ENCODE measurements at regions not wholly inside any gene's neighbourhood (a gene's known extent, or its start where the extent isn't known, plus 50 kb on each side); places are given as distances from the start of the nearest gene placed in this dataset.
A peak's percentile ranks its signal among the peaks of the same experiment; 100 is the strongest.

- no peak for DNase-seq
Measured at GRCh38 chr4:159041054-159042034, 61.5 kb upstream of the RAPGEF2 start.

GRCh38 chr4:159042097-159042605 is 60.7 kb upstream of the RAPGEF2 start:
- DNase-seq, result no peak

- DNase-seq, result no peak
Measured at GRCh38 chr4:159042868-159043267, 60.0 kb upstream of the RAPGEF2 start.

GRCh38 chr4:159043861-159044260 is 59.0 kb upstream of the RAPGEF2 start:
- no peak for DNase-seq

- DNase-seq, result no peak
Measured at GRCh38 chr4:159045321-159045720, 57.6 kb upstream of the RAPGEF2 start.

GRCh38 chr4:159046683-159047082 is 56.2 kb upstream of the RAPGEF2 start:
- no peak for DNase-seq

- no peak for DNase-seq
Measured at GRCh38 chr4:159047478-159048165, 55.3 kb upstream of the RAPGEF2 start.

- DNase-seq, result peak; percentile 44
Measured at GRCh38 chr4:159048166-159048886, 54.6 kb upstream of the RAPGEF2 start.

GRCh38 chr4:159049780-159050375 is 53.0 kb upstream of the RAPGEF2 start:
- no peak for DNase-seq

- DNase-seq, result no peak
Measured at GRCh38 chr4:159051245-159052071, 51.4 kb upstream of the RAPGEF2 start.

GRCh38 chr4:159052315-159052714 is 50.6 kb upstream of the RAPGEF2 start:
- DNase-seq, result no peak

Measured in NCI-H2029 (cell line).